Astrocyte (in vitro differentiated cells and primary cell): ENCODE measurements at regions not wholly inside any gene's neighbourhood (a gene's known extent, or its start where the extent isn't known, plus 50 kb on each side); places are given as distances from the start of the nearest gene placed in this dataset.

Experiments
- DNase-seq: peaks from one replicate; pipeline ENCODE4 v3.0.0-alpha.2; 2010; ENCODE audit warnings: low read depth
- FAIRE-seq: peaks from 2 replicates; lab custom pipeline; 2011; peaks lifted over from hg19 to GRCh38; lab: Jason Lieb, UNC
- H2AFZ ChIP-seq: 2 replicates; pipeline ENCODE4 v1.6.0; 2012; ENCODE audit warnings: low read depth, low read length, inconsistent platforms
- H3K27ac ChIP-seq: 2 replicates; pipeline ENCODE4 v1.5.1; 2011; ENCODE audit warnings: low read depth, low read length, inconsistent platforms
- H3K27me3 ChIP-seq: 2 replicates; pipeline ENCODE4 v1.6.0; 2011; ENCODE audit warnings: low read length, inconsistent platforms; ENCODE audit not compliant: insufficient read depth
- H3K36me3 ChIP-seq: 2 replicates; pipeline ENCODE4 v1.5.1; 2011; ENCODE audit warnings: low read length, inconsistent platforms; ENCODE audit not compliant: insufficient read depth
- H3K4me1 ChIP-seq: 2 replicates; pipeline ENCODE4 v1.5.1; 2011; ENCODE audit warnings: low read length, inconsistent platforms; ENCODE audit not compliant: insufficient read depth
- H3K4me2 ChIP-seq: 2 replicates; pipeline ENCODE4 v1.6.0; 2012; ENCODE audit warnings: low read length, inconsistent platforms
- H3K4me3 ChIP-seq: 2 replicates; pipeline ENCODE4 v1.5.1; 2011; ENCODE audit warnings: low read depth, mild to moderate bottlenecking, low read length, inconsistent platforms; ENCODE audit not compliant: insufficient read depth
- H3K79me2 ChIP-seq: 2 replicates; pipeline ENCODE4 v1.6.0; 2012; ENCODE audit warnings: mild to moderate bottlenecking, low read length, inconsistent platforms; ENCODE audit not compliant: insufficient read depth
- H3K9ac ChIP-seq: 2 replicates; pipeline ENCODE4 v1.6.0; 2012; ENCODE audit warnings: mild to moderate bottlenecking, low read length, inconsistent platforms
- H3K9me3 ChIP-seq: 2 replicates; pipeline ENCODE4 v1.5.1; 2012; ENCODE audit warnings: low read depth, mild to moderate bottlenecking, low read length, inconsistent platforms; ENCODE audit not compliant: insufficient read depth
- H4K20me1 ChIP-seq: 2 replicates; pipeline ENCODE4 v1.6.0; 2012; ENCODE audit warnings: low read length, inconsistent platforms; ENCODE audit not compliant: insufficient read depth
- H3K27ac Mint-ChIP-seq: one replicate; pipeline ENCODE4 v1.8.0; 2021; ENCODE audit warnings: mild to moderate bottlenecking, mixed read lengths; ENCODE audit not compliant: unreplicated experiment
- H3K27me3 Mint-ChIP-seq: one replicate; pipeline ENCODE4 v1.8.0; 2021; ENCODE audit warnings: low read depth, mixed read lengths; ENCODE audit not compliant: unreplicated experiment
- H3K36me3 Mint-ChIP-seq: one replicate; pipeline ENCODE4 v1.8.0; 2021; ENCODE audit warnings: low read depth, mixed read lengths; ENCODE audit not compliant: unreplicated experiment
- H3K4me1 Mint-ChIP-seq: one replicate; pipeline ENCODE4 v1.8.0; 2021; ENCODE audit warnings: low read depth, mixed read lengths; ENCODE audit not compliant: unreplicated experiment
- H3K4me3 Mint-ChIP-seq: one replicate; pipeline ENCODE4 v1.8.0; 2021; ENCODE audit warnings: mild to moderate bottlenecking, moderate library complexity, mixed read lengths; ENCODE audit not compliant: unreplicated experiment
- H3K9me3 Mint-ChIP-seq: one replicate; pipeline ENCODE4 v1.8.0; 2021; ENCODE audit warnings: mild to moderate bottlenecking, mixed read lengths; ENCODE audit not compliant: unreplicated experiment
- CTCF ChIP-seq: IDR thresholded peaks from 2 replicates; pipeline ENCODE4 v1.5.1; 2011; ENCODE audit warnings: low read depth, mild to moderate bottlenecking, inconsistent platforms, low read length, moderate library complexity; ENCODE audit not compliant: insufficient read depth
- EZH2 ChIP-seq: IDR thresholded peaks from 2 replicates; pipeline ENCODE4 v1.6.1; 2012; ENCODE audit warnings: mild to moderate bottlenecking, low read length, inconsistent platforms; ENCODE audit not compliant: insufficient read depth

GRCh38 chr2:18151237-18151636 is 272.8 kb downstream of the KCNS3 start:
- Histone ChIP-seq H3K79me2 (no peaks in the 10 kb centered on the region), H2AFZ (no peak overlapping the region), H3K27me3 (no peaks in the 10 kb centered on the region), H3K9ac (no peak overlapping the region), H4K20me1 (no peaks in the 10 kb centered on the region), H3K36me3 (no peaks in the 10 kb centered on the region), H3K9me3 (no peaks in the 10 kb centered on the region), H3K4me1 (no peaks in the 10 kb centered on the region), H3K4me3 (no peak overlapping the region), H3K27ac (no peak overlapping the region), H3K4me2 (no peak overlapping the region)
- TF ChIP-seq EZH2 (no peak), CTCF (no peak)
- no peak overlapping the region for H3K4me3 Mint-ChIP-seq
- peaks cover 7% of the 10 kb centered on the region for H3K27me3 Mint-ChIP-seq
- DNase-seq = no peak
- FAIRE-seq = no peak
- no peaks in the 10 kb centered on the region for H3K4me1 Mint-ChIP-seq
- no peaks in the 10 kb centered on the region for H3K9me3 Mint-ChIP-seq
- no peaks in the 10 kb centered on the region for H3K36me3 Mint-ChIP-seq
- H3K27ac Mint-ChIP-seq = no peak overlapping the region

- no peak overlapping the region for H3K4me3 ChIP-seq
- TF ChIP-seq EZH2 = no peak
- peak; percentile 88 for TF ChIP-seq CTCF
- H3K27ac ChIP-seq = no peak overlapping the region
- no peaks in the 10 kb centered on the region for H3K4me1 Mint-ChIP-seq
- no peaks in the 10 kb centered on the region for H3K27me3 ChIP-seq
- no peak overlapping the region for H3K4me3 Mint-ChIP-seq
- no peaks in the 10 kb centered on the region for H3K79me2 ChIP-seq
- H4K20me1 ChIP-seq = no peaks in the 10 kb centered on the region
- H3K27ac Mint-ChIP-seq = no peak overlapping the region
- no peak for DNase-seq
- FAIRE-seq = peak; percentile 77
- no peaks in the 10 kb centered on the region for H3K36me3 ChIP-seq
- H3K4me1 ChIP-seq = no peaks in the 10 kb centered on the region
- H3K9ac ChIP-seq = no peak overlapping the region
- H3K36me3 Mint-ChIP-seq = no peaks in the 10 kb centered on the region
- no peaks in the 10 kb centered on the region for H3K9me3 Mint-ChIP-seq
- no peaks in the 10 kb centered on the region for H3K9me3 ChIP-seq
- H3K27me3 Mint-ChIP-seq = peaks cover 7% of the 10 kb centered on the region
- no peak overlapping the region for H2AFZ ChIP-seq
- H3K4me2 ChIP-seq = no peak overlapping the region
Measured at GRCh38 chr2:18149660-18150246, 271.3 kb downstream of the KCNS3 start.

GRCh38 chr2:18136881-18137475 is 258.5 kb downstream of the KCNS3 start:
- no peak for TF ChIP-seq EZH2
- no peak for TF ChIP-seq CTCF
- no peaks in the 10 kb centered on the region for H3K27me3 Mint-ChIP-seq

More at GRCh38 chr2:18136881-18137475, 258.5 kb downstream of the KCNS3 start:
- no peaks in the 10 kb centered on the region for H3K36me3 ChIP-seq
- Mint-ChIP-seq H3K4me3 (no peak overlapping the region), H3K9me3 (peaks cover 2% of the 10 kb centered on the region), H3K36me3 (no peaks in the 10 kb centered on the region), H3K4me1 (peaks cover 7% of the 10 kb centered on the region), H3K27ac (no peak overlapping the region)
- FAIRE-seq = no peak
- no peaks in the 10 kb centered on the region for H3K79me2 ChIP-seq
- H4K20me1 ChIP-seq = no peaks in the 10 kb centered on the region
- H3K9me3 ChIP-seq = no peaks in the 10 kb centered on the region
- peaks cover 6% of the 10 kb centered on the region for H3K4me1 ChIP-seq
- H3K4me3 ChIP-seq = no peak overlapping the region
- no peak overlapping the region for H3K9ac ChIP-seq
- H3K27ac ChIP-seq = no peak overlapping the region
- peak overlapping the region; percentile 5 for H2AFZ ChIP-seq
- no peaks in the 10 kb centered on the region for H3K27me3 ChIP-seq
- no peak overlapping the region for H3K4me2 ChIP-seq
- DNase-seq = no peak
